ENCODE measurements at regions not wholly inside any gene's neighbourhood (a gene's known extent, or its start where the extent isn't known, plus 50 kb on each side); places are given as distances from the start of the nearest gene placed in this dataset.

DNA sequence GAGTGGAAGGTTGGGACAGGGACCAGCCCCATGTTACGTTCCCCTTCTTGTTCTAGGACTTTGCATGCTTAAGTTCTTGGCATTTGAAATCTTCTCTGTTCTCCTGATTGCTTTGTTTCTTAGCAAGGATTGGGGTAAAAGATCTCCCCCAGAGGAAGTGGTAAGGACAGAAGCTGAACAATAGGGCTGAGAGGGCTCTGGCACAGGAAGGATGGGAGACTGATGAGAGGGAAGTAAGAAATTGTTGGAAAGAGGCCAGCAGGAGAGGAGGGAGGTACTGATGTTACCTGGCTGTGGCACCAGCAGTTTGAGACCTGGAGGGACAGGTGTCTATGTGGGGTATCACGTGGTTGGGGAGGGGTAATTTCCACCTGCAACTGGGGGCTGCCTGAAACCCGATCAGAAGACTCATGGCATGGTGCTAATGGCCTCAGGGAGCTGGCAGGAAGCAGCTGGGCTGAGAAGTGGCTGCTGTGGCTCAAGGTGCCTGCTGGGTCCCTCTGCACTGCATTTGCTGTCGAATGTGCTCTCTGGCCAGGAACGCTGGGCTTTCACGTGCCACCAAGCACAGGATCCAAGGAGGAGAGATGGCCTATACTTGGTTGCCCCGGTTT, 108.4 kb downstream of the LSM3 start:
- DNase-seq (ENCODE audit: low read depth, low spot score) = no peak

DNA sequence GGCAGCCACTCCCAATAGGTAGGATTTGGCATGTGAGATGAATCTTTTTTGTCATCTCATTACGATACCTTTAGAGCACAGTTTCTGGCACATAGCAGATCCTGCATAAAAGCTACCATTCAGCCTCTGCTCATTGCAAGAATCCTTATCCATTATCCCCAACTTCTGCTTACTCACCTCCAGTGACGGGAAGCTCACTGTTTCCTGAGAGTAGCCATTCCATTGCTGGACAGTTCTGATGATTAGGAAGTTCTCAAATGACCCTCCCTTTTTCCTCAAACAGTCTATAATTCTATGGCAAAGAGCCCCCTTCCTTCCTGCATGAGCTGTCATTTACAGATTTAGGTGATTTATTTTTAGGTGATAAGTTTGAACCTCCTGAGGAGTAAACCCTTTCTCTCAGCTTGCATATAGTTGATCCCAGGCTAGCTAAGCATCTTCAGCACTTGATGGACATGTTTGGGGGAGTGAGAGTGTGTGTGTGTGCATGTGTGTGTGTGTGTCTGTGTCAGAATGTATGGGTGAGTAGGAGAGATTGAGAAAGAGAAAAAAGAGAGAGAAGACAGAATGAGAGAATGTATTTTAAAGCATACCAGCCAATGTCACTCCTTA, 109.7 kb downstream of the LSM3 start:
- DNase-seq (ENCODE audit: low read depth, low spot score) = no peak

DNA sequence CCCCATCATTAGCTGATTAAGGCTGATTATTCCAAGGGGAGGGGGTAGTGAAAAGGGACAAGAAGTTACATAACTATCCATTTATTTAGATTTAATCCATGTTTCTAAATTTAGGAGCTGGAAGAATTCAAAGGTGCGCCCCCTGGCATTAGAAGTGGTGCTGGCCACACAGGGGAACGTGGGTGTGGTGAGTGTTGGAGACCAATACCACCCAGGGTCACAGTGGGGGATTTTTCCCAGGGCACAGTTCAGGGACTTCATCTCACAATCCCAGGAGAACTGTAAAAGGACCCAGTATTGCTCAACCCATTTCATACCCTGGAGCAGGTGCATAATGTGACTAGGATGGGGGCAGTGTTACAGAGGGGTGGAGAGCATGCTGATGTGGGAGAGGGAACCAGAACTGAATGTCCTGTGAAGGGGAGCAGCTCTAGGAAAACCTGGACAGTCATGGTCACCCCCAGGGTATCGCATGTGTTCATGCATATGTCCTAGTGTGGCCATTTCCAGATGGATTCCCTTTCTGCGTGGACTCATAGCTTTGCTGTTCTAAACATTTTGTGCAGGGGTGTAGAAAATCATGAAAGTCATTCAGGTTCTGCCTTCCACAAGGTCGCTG, 110.3 kb downstream of the LSM3 start:
- DNase-seq (ENCODE audit: low read depth, low spot score) = no peak

DNA sequence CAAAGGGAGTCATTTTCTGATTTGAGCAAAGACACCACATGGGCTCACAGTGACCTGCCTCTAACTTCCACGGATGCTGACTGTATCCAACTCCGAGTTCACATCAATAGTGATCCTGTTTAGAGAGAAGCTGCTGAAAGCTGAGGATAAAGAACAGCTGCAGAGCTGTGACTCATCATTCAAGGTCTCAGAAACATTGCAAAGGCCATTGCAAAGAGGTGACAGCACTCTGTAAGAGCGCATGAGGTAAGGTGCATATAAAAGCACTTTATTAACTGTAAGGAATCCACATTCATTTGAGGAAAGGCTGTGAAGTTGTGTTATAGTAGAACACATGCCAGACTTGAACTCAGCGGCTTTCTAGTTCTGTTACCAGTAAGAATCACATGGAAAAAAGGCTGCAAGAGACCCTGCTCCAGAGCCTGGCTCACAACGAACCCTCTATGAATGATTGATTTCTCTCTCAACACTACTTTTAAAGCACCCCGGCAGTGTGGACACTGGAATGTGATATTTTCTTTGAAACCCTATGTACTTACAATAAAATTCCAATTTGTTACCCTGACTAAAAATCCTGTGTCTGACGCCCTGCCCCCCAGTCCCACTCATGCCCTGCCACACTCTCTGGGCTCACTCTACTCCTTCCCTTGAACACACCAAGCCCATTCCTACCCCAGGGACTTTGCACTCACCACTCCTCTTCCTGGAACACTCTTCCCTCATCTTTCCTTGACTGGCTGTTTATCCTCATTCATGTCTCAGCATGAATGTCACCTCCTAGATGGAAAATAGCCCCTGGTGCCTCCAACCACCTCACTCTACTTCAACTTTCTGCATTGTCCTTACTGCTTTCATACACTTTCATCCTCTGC, 111.2 kb downstream of the LSM3 start:
- peak; percentile 41 for DNase-seq (ENCODE audit: low read depth, low spot score)

DNA sequence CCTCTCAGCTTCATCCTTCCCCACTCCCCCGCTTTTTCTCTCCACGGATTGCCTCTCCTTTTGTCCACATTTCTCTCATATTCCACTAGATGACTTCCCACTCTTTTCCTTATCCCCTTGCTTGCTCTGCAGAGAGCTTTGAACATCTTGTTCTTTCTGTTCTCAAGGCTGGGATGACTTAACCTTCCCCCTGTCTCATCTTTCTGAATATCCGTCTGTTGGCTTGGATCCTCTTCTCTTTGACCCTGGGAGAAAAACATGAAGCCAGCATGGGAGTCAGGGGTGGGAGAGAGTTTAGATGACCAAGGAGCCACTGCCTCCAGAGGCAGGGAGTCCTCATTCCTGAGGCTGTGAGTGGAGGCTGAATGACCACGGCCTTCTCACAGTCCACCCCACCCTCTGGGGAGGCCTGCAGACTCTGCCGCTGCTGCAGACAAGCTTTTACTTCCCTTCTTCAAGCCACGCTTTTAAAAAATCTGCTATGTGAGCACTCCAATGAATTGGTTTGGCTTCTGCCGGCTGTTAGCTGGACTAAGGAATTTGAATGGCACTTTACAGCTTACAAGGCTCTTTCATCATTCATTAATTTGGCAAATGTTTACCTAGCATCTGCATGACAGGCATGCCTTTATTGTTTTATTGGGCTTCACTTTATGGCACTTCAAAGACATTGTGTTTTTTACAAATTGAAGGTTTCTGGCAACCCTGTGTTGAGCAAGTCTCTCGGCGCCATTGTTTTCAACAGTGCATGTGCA, 111.6 kb upstream of the SLC6A6 start:
- DNase-seq (ENCODE audit: low read depth, low spot score) = no peak

DNA sequence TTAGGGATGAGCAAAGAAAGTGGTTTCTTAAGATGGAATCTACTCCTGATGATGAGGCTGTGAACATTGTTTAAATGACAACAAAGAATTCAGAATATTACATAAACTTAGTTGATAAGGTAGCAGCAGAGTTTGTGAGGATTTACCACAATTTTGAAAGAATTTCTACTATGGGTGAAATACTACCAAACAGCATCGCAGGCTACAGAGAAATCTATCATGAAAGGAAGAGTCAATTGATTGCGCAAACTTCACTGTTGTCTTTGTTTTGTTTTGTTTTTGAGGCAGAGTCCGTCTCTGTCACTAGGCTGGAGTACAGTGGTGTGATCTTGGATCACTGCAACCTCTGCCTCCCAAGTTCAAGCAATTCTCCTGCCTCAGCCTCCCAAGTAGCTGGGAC, 107.4 kb upstream of the SLC6A6 start:
- no peak for DNase-seq (ENCODE audit: low read depth, low spot score)

DNA sequence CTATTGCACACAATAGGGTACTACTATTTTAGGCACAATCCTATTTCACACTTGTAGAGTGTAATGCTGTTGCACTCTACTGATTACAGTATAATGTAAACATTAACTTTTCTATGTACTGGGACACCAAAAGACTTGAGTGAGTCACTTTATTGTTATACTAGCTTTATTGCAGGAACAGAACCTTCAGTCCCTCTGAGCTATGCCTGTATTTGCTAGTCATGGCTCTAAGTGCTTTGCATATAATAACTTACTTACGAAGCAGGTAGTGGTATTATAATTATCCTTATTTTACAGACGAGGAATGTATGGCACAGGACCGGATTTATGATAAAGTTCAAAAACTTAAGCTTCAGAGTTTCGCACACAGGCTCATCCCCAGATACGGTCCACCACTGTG, 106.6 kb upstream of the SLC6A6 start:
- no peak for DNase-seq (ENCODE audit: low read depth, low spot score)

DNA sequence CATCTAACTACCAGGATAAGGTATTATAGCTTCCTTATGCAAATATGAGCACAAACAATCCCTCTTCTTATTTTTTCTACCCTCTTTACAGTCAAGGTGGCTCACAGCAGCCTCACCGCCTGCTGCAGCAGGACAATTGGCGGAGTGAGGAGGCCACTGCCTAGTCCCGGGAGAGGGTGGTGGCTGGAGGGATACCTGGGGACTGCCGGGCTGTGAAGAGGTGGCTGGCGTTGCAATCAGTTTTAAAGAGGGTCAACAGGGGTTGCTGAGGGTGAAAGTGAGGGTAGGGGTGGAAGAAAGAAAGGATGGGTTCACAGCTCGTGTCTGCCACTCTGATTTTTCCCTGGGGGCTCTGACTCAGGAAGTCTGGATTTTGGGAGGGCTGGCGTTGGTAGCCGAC, 105.1 kb upstream of the SLC6A6 start:
- no peak for DNase-seq (ENCODE audit: low read depth, low spot score)

DNA sequence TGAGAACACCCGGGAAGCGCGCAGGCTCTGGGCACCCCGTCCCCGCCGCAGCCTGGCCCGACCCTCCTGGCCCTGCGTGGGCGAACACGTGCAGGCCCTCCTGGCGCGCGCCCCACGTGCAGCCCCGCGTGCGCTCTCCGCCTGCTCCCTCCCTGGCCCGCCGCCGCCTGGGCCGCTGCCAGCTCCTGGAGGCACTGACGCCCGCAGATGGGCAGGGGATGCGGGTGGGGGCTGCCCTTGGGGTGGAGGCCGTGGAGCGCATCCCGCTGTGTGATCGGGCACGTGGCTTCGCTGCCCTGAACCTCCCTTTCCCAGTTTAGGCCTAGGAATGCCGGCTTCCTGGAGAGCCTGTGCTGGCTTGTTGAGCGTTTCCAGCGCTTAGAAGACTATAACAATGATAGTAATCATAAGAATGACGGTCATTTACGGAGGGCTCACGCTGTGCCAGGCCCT, 104.6 kb upstream of the SLC6A6 start:
- peak; percentile 66 for DNase-seq (ENCODE audit: low read depth, low spot score)

DNA sequence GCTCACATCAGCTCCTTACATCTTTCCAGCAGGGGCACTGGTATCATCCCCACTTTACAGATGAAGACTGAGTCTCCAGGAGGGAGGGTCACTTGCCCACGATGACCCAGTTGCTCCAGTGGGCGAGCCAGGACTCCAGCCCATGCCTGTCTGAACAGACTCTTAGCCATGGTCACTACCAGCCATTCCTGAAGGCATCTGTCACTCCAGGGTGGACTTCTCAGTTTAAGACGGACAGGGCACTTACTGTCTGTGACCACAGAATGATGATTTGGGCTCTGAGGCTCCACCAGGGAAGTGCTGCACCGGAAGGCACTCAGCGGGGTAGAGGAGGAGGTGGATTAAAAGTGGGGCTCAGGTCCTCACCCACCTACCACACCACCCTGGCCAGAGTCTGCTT, 104.0 kb upstream of the SLC6A6 start:
- no peak for DNase-seq (ENCODE audit: low read depth, low spot score)

DNA sequence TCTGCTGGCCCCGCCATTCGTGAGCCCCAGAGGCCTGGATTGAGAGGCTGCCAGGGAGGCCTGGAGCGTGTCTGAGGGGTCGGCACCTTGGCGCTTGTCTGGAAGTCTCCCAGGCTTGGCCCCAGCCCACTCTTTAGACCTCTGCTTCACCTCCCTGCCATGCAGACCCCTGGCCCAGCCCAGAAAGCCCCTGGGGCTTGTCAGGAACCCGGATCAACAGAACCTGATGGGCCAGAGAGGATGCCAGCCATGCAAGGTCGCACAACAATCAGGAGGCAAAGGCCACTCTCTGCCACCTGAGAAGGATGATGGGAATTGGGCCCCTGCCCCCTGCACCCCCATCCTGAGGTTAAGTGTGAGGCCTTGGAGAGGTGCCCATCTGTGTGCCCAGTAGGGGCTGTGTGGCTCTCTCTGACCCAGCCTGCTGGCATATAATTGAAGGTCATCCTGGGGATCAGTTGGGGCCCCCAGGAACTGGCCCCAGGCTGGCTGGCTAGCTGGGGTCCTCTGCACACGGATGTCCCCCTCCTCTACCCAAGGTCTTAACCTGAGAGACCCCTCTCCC, 103.3 kb upstream of the SLC6A6 start:
- no peak for DNase-seq (ENCODE audit: low read depth, low spot score)

DNA sequence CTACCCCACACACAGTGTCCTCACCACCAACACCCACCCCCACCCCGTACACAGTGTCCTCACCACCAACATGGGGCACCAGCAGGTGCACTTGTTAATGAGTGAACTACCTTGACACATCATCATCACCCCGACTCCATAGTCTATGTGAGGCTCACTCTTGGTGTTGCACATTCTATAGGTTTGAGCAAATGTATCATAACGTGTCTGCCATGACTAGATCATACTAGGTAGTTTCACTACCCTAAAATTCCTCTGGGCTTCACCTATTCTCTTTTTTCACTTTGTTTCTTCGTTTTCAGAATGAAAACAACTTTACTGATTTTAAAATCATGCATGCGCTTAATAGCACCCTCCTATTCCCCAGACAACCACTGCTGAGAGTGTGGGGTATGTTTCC, 102.6 kb upstream of the SLC6A6 start:
- DNase-seq (ENCODE audit: low read depth, low spot score) = no peak

DNA sequence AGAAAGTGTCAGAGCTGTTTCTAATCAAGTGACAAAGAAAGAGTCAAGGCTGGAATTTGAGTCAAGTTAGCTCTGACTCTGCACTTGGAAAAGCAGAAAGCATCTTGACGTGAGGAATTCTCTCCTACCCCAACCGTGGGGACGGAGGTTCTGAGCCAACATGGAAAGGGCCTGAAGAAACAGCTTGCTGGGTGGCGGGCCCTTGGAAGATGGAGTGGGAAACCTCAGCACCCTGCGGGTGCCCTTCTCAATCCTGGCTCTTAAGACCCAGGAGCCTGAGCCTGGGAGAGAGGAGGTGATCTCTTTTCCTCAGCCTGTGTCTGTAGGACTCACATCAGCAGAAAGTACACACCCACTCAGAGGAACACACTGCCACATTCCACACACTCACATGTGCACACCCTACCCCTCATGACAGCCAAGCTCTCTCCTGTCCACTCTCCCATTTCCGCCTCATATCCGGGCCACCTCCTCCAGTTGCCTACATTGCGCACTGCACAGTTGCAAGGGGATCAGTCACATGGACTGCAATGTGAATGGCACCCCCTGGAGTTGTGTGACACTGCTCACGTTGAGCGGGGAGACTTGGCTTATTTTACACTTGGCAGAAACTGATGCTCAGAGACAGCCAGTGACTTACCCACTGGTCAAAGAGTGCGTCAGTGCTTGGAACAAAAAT, 101.5 kb upstream of the SLC6A6 start:
- no peak for DNase-seq (ENCODE audit: low read depth, low spot score)

DNA sequence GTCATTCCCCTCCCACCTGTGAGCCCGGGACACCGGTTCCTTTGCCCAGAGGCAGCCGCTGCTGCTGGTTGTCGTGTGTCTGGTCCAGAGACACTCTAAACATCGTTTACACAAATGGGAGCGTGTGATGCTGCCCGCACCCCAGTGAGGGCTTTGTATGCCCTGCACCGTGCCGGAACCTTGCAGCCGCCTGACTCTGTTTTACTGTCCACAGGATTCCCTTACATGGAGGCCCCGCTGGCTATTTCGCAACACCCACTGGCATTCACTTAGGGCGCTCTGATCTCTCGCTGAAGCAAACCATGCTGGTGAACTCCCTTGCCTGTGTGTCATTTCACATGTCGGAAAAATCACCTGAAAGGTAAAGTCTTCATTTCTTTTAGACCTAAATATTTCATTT, 100.8 kb upstream of the SLC6A6 start:
- DNase-seq (ENCODE audit: low read depth, low spot score) = no peak

DNA sequence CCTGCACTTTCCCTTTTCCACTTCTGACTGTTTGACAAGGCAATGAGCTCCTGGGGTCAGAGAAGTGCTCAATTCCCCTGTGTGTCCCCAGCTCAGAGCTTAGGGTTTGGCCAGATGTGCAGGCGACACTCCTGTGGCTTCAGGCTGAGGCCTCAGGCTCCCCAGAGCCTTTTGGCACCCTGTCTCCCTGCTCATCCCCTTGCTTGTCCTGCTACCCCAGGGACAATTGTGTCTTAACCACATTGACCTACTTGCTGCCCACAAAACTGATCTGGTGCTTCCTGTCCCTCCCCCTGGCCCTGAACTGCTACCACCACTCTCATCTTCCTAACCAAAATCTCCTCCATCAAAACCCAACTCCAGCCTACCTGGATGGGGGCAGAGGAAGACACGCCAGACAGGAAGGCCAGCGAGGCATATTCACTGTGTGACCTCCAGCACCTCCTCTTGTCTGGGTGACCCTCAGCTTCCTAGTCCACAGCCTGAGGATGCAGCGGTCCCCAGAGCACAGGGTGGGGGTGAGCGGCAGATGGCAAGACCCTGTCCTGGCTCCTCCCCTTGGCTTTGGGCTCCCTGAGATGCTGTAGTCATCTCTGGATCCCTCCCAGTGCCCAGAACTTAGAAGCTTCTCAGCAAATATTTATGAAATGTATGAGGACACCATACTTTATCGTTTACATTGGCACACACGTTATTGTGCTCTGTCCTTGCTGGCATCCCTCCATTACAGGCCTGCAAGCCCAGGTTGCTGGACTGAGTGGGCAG, 98.9 kb upstream of the SLC6A6 start:
- DNase-seq (ENCODE audit: low read depth, low spot score) = no peak

DNA sequence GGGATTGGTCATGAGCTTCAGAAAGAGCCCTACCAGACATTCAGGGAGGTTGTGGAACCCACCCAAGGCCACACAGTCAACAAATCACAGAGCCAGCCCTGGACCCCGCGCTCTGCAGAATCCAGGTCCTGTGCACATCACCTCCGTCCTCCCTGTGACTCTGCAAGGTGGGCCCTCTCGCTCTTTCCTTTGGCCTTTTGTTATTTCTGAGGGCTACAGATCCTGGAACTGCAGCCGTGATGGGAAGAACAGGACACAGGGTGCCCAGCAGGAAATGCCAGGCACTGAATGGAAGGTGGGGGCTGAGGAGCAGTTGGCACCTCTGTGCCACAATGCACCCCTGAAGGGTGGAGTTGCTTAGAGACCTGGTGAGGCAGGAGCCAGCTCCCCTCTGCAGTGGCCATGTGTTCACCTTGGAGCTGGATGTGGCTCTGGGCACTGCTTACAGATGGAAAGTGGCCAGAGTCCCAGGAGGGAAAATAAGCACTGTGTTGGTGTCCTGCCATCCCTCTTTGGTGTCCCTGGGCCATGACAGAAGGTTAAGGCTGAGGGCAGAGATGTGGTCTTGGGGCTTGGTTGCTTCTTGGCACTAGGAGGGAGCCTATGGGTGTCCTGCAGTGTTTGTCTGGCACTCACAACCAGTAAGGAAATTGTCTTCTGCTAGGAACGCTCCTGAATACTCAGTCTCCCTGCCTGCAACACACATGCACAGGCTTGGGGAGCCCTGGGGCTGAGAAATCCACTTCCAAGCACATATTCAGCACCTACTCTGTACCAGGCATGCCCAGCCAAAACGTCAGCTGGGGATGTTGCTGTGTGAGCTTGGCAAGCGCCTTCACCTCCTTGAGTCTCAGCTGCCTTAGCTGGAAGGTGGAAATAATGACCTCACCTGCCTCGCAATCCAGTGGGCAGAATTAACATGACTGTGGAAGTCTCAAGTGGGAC, 98.0 kb upstream of the SLC6A6 start:
- no peak for DNase-seq (ENCODE audit: low read depth, low spot score)

DNA sequence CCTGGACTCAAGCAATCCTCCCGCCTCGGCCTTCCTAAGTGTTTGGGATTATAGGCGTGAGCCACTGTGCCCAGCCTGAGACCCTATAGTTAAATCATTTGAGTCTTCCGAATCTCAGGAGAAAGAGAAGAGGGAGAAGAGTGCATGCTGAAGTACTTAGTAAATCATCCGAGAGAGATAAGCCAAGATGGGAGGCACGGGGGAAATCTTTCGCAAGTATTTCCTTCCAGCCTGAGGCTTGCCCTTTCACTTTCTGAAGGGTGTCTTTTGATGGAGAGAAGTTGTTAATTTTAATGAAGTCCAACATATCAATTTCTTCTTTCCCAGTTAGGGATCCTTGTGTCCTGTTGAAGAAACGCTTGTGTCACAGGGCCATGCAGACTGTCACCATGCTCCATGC, 97.1 kb upstream of the SLC6A6 start:
- DNase-seq (ENCODE audit: low read depth, low spot score) = no peak

DNA sequence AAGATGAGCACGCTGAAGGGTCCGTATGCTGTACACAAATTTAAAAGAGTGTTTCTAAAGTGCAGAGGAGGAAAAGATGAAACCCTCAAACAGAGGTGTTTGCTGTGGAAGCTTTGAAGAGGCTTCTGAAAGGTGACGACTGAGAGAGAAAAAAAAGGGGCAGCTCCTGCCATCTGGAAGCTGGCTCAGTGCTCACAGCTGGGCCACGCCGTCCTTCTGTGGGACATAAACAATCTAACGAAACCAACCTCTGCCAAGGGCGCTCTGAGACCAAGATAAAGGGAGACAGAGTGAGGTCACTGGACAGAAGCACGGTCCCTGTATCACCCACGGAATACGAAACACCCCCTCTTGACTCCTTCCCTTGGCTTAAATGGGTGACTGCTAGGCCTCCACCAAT, 96.3 kb upstream of the SLC6A6 start:
- no peak for DNase-seq (ENCODE audit: low read depth, low spot score)
